CD14-positive monocyte (primary cell): ENCODE measurements at regions not wholly inside any gene's neighbourhood (a gene's known extent, or its start where the extent isn't known, plus 50 kb on each side); places are given as distances from the start of the nearest gene placed in this dataset.

Experiments used
- DNase-seq, 3 donors: peaks; one replicate each; pipeline ENCODE4 v3.0.0-alpha.2; 2011 to 2022
- H2AFZ ChIP-seq: 2 replicates; pipeline ENCODE4 v1.6.0; 2012; ENCODE audit warnings: mild to moderate bottlenecking, low read depth, low read length, inconsistent platforms; ENCODE audit not compliant: insufficient read depth, poor library complexity, severe bottlenecking
- H3K27ac ChIP-seq, 2 donors: 1 replicate in 1 of 2; 2 replicates in 1 of 2; pipeline ENCODE4 v1.5.1; 2012 to 2013; ENCODE audit warnings: low read length in 2 of 2, control low read depth in 1 of 2, inconsistent platforms in 1 of 2, low read depth in 1 of 2, mild to moderate bottlenecking in 1 of 2
- H3K27me3 ChIP-seq, 2 donors: one replicate each; pipeline versions ENCODE4 v1.6.0 to v1.6.1; 2011 to 2013; ENCODE audit warnings: low read length in 2 of 2; ENCODE audit not compliant: control insufficient read depth in 2 of 2, insufficient read depth in 2 of 2
- H3K36me3 ChIP-seq, 2 donors: replicated peaks in 1 of 2; 1 replicate in 1 of 2; 2 replicates in 1 of 2; pipeline versions ENCODE4 v1.5.1 to v1.6.1; 2012 to 2013; ENCODE audit warnings: low read length in 2 of 2, control low read depth in 1 of 2, inconsistent platforms in 1 of 2, mild to moderate bottlenecking in 1 of 2; ENCODE audit not compliant: insufficient read depth in 2 of 2, control insufficient read depth in 1 of 2
- H3K4me1 ChIP-seq, 2 donors: 1 replicate in 1 of 2; 2 replicates in 1 of 2; pipeline versions ENCODE4 v1.5.1 to v1.6.1; 2012 to 2013; ENCODE audit warnings: low read length in 2 of 2, control low read depth in 1 of 2, inconsistent platforms in 1 of 2, mild to moderate bottlenecking in 1 of 2, moderate library complexity in 1 of 2; ENCODE audit not compliant: insufficient read depth in 2 of 2, control insufficient read depth in 1 of 2
- H3K4me2 ChIP-seq: replicated peaks from 2 replicates; pipeline ENCODE3; 2012; ENCODE audit warnings: low read length, moderate library complexity, mild to moderate bottlenecking; ENCODE audit not compliant: poor library complexity, severe bottlenecking; ENCODE audit errors: extremely low read depth
- H3K4me3 ChIP-seq, 3 experiments: fragments of 200-600 bp in 1 of 3; sonication (generic) in 1 of 3; replicated peaks in 1 of 3; 1 replicate in 2 of 3; 2 replicates in 1 of 3; pipeline ENCODE4 v1.5.1; 2011 to 2013; ENCODE audit warnings: low read length in 3 of 3, mild to moderate bottlenecking in 3 of 3, control low read depth in 2 of 3, low read depth in 2 of 3, inconsistent platforms in 1 of 3, moderate library complexity in 1 of 3
- H3K79me2 ChIP-seq: 2 replicates; pipeline ENCODE4 v1.6.0; 2012; ENCODE audit warnings: mild to moderate bottlenecking, control low read depth, inconsistent platforms, low read length, moderate library complexity; ENCODE audit not compliant: insufficient read depth
- H3K9ac ChIP-seq: 2 replicates; pipeline ENCODE4 v1.6.0; 2017; ENCODE audit warnings: low read length, mild to moderate bottlenecking; ENCODE audit not compliant: insufficient read depth, poor library complexity, severe bottlenecking
- H3K9me3 ChIP-seq, 2 donors: replicated peaks in 1 of 2; 1 replicate in 1 of 2; 2 replicates in 1 of 2; pipeline versions ENCODE4 v1.5.1 to v1.6.1; 2012 to 2013; ENCODE audit warnings: low read length in 2 of 2, control low read depth in 1 of 2; ENCODE audit not compliant: control insufficient read depth in 1 of 2, insufficient read depth in 1 of 2
- H4K20me1 ChIP-seq: 2 replicates; pipeline ENCODE4 v1.6.0; 2012; ENCODE audit warnings: mild to moderate bottlenecking, low read length, control low read depth, moderate library complexity; ENCODE audit not compliant: insufficient read depth
- H3K27ac Mint-ChIP-seq, 7 donors: one replicate each; pipeline ENCODE4 v1.8.0; 2020; ENCODE audit warnings: mild to moderate bottlenecking in 7 of 7, mixed read lengths in 7 of 7, moderate library complexity in 6 of 7, inconsistent platforms in 2 of 7
- H3K27me3 Mint-ChIP-seq, 3 donors: one replicate each; pipeline ENCODE4 v1.8.0; 2021 to 2022; ENCODE audit warnings: low read depth in 3 of 3, mild to moderate bottlenecking in 3 of 3, mixed read lengths in 3 of 3, moderate library complexity in 3 of 3, inconsistent platforms in 1 of 3
- H3K36me3 Mint-ChIP-seq, 2 donors: one replicate each; pipeline ENCODE4 v1.8.0; 2020; ENCODE audit warnings: mixed read lengths in 2 of 2, inconsistent platforms in 1 of 2, mild to moderate bottlenecking in 1 of 2
- H3K4me1 Mint-ChIP-seq: one replicate; pipeline ENCODE4 v1.8.0; 2020; ENCODE audit warnings: mild to moderate bottlenecking, mixed read lengths
- H3K4me3 Mint-ChIP-seq, 2 donors: one replicate each; pipeline ENCODE4 v1.8.0; 2020; ENCODE audit warnings: mild to moderate bottlenecking in 2 of 2, mixed read lengths in 2 of 2, moderate library complexity in 1 of 2
- H3K9me3 Mint-ChIP-seq, 7 donors: one replicate each; pipeline ENCODE4 v1.8.0; 2020 to 2022; ENCODE audit warnings: mixed read lengths in 7 of 7, mild to moderate bottlenecking in 6 of 7, moderate library complexity in 6 of 7, inconsistent platforms in 2 of 7
- CTCF ChIP-seq: fragments of 200-600 bp; IDR thresholded peaks from one replicate; pipeline ENCODE4 v1.8.0; 2022; ENCODE audit warnings: antibody characterized with exemption, mild to moderate bottlenecking
- WGBS: methylation state at CpG from one replicate; pipeline ENCODE4 v1.1.5; 2013; ENCODE audit warnings: missing lambda C conversion rate; ENCODE audit not compliant: insufficient coverage; 5-methylcytosine and 5-hydroxymethylcytosine counted together
- intact Hi-C, 2 donors: fragments of 100-400 bp; cut with micrococcal nuclease; formaldehyde crosslinking; loops; one replicate each; pipeline versions ENCODE4 v1.15.0 to v1.15.1; 2023

GRCh38 chr21:38993561-38993960 lies 187.8 kb downstream of the ETS2 start:
- no peak overlapping the region for H2AFZ ChIP-seq
- Mint-ChIP-seq H3K4me1 (peaks cover 58% of the 10 kb centered on the region), H3K36me3 (peaks cover 0 to 5% of the 10 kb centered on the region in 2 donors), H3K27me3 (peaks cover 7 to 10% (median 7%) of the 10 kb centered on the region in 3 donors), H3K27ac (peak overlapping the region in 2 of 7 donors; percentile 4 to 30), H3K9me3 (peaks cover 0 to 2% (median 0%) of the 10 kb centered on the region in 7 donors), H3K4me3 (no peak overlapping the region)
- no peak for TF ChIP-seq CTCF
- no peak for DNase-seq
- H3K79me2 ChIP-seq = no peaks in the 10 kb centered on the region
- intact Hi-C loops = no loop called here
- H3K4me3 ChIP-seq = no peak overlapping the region
- H3K9me3 ChIP-seq = no peaks in the 10 kb centered on the region
- H3K4me2 ChIP-seq = no peak overlapping the region
- H4K20me1 ChIP-seq = no peaks in the 10 kb centered on the region
- H3K27ac ChIP-seq = no peak overlapping the region
- no peak overlapping the region for H3K9ac ChIP-seq
- 65% methylated on average over 4 of the region's 4 CpGs for WGBS
- peaks cover 41 to 49% of the 10 kb centered on the region in 2 donors for H3K4me1 ChIP-seq
- H3K27me3 ChIP-seq = peaks cover 0 to 6% of the 10 kb centered on the region in 2 donors
- no peaks in the 10 kb centered on the region for H3K36me3 ChIP-seq

GRCh38 chr21:38992737-38993136 lies 187.0 kb downstream of the ETS2 start:
- H3K27me3 ChIP-seq = peaks cover 0 to 6% of the 10 kb centered on the region in 2 donors
- H3K79me2 ChIP-seq = no peaks in the 10 kb centered on the region
- no peaks in the 10 kb centered on the region for H4K20me1 ChIP-seq
- no peaks in the 10 kb centered on the region for H3K9me3 ChIP-seq
- H3K36me3 ChIP-seq = no peaks in the 10 kb centered on the region
- Mint-ChIP-seq H3K27ac (peak overlapping the region in 2 of 7 donors; percentile 1 to 69), H3K27me3 (peaks cover 7 to 10% (median 7%) of the 10 kb centered on the region in 3 donors), H3K36me3 (peaks cover 0 to 5% of the 10 kb centered on the region in 2 donors), H3K4me1 (peaks cover 54% of the 10 kb centered on the region), H3K4me3 (peak overlapping the region in 1 of 2 donors; percentile 37), H3K9me3 (no peaks in the 10 kb centered on the region)
- H3K4me1 ChIP-seq = peaks cover 35 to 41% of the 10 kb centered on the region in 2 donors
- H2AFZ ChIP-seq = no peak overlapping the region
- H3K4me3 ChIP-seq = no peak overlapping the region
- WGBS = 90% methylated on average over 2 of the region's 3 CpGs
- H3K27ac ChIP-seq = no peak overlapping the region
- no peak for TF ChIP-seq CTCF
- H3K9ac ChIP-seq = no peak overlapping the region
- peak overlapping the region; percentile 12 for H3K4me2 ChIP-seq
- intact Hi-C loops = no loop called here
- DNase-seq = peak in 2 of 3 donors; percentile 20 to 61
